ENCODE measurements at regions not wholly inside any gene's neighbourhood (a gene's known extent, or its start where the extent isn't known, plus 50 kb on each side); places are given as distances from the start of the nearest gene placed in this dataset.

GRCh38 chr7:1368682-1369571, 90.3 kb downstream of the MICALL2 start:
- Histone ChIP-seq H3K4me1 (ENCODE audit: control insufficient read depth, insufficient read depth, low read length) (peaks cover 2% of the 10 kb centered on the region), H3K27ac (ENCODE audit: low read length) (no peak overlapping the region), H3K36me3 (ENCODE audit: control insufficient read depth, insufficient read depth, low read length) (no peaks in the 10 kb centered on the region), H3K4me3 (ENCODE audit: low read length) (peak overlapping the region; percentile 36; the same call in 1 of the 2 replicates), H3K27me3 (ENCODE audit: control insufficient read depth, insufficient read depth, low read length) (no peaks in the 10 kb centered on the region), H3K9me3 (ENCODE audit: control insufficient read depth, insufficient read depth, low read length) (no peaks in the 10 kb centered on the region)
- no CpG with 5 or more reads among the region's 74 CpGs for WGBS (ENCODE audit: insufficient coverage, insufficient read length)
- DNase-seq (ENCODE audit: low read depth, low spot score), result peak; percentile 33

- H3K4me3 ChIP-seq (ENCODE audit: low read length), result no peak overlapping the region
- peaks cover 2% of the 10 kb centered on the region for H3K4me1 ChIP-seq (ENCODE audit: control insufficient read depth, insufficient read depth, low read length)
- H3K27ac ChIP-seq (ENCODE audit: low read length), result no peak overlapping the region
- no peaks in the 10 kb centered on the region for H3K36me3 ChIP-seq (ENCODE audit: control insufficient read depth, insufficient read depth, low read length)
- no peaks in the 10 kb centered on the region for H3K9me3 ChIP-seq (ENCODE audit: control insufficient read depth, insufficient read depth, low read length)
- no CpG with 5 or more reads among the region's 14 CpGs for WGBS (ENCODE audit: insufficient coverage, insufficient read length)
- no peak for DNase-seq (ENCODE audit: low read depth, low spot score)
- H3K27me3 ChIP-seq (ENCODE audit: control insufficient read depth, insufficient read depth, low read length), result no peaks in the 10 kb centered on the region
Observed at GRCh38 chr7:1369916-1370657, 89.2 kb downstream of the MICALL2 start.

GRCh38 chr7:1370738-1371137, 88.5 kb downstream of the MICALL2 start:
- no peak for DNase-seq (ENCODE audit: low read depth, low spot score)
- H3K9me3 ChIP-seq (ENCODE audit: control insufficient read depth, insufficient read depth, low read length), result no peaks in the 10 kb centered on the region
- H3K36me3 ChIP-seq (ENCODE audit: control insufficient read depth, insufficient read depth, low read length), result no peaks in the 10 kb centered on the region
- H3K27me3 ChIP-seq (ENCODE audit: control insufficient read depth, insufficient read depth, low read length), result no peaks in the 10 kb centered on the region
- H3K4me3 ChIP-seq (ENCODE audit: low read length), result no peak overlapping the region
- H3K4me1 ChIP-seq (ENCODE audit: control insufficient read depth, insufficient read depth, low read length), result peaks cover 2% of the 10 kb centered on the region
- H3K27ac ChIP-seq (ENCODE audit: low read length), result no peak overlapping the region
- 100% methylated on average over 2 of the region's 9 CpGs for WGBS (ENCODE audit: insufficient coverage, insufficient read length)

GRCh38 chr7:1372063-1372462, 87.2 kb downstream of the MICALL2 start:
- H3K27ac ChIP-seq (ENCODE audit: low read length), result no peak overlapping the region
- no peaks in the 10 kb centered on the region for H3K36me3 ChIP-seq (ENCODE audit: control insufficient read depth, insufficient read depth, low read length)
- WGBS (ENCODE audit: insufficient coverage, insufficient read length), result no CpG with 5 or more reads among the region's 6 CpGs
- H3K9me3 ChIP-seq (ENCODE audit: control insufficient read depth, insufficient read depth, low read length), result no peaks in the 10 kb centered on the region
- no peaks in the 10 kb centered on the region for H3K27me3 ChIP-seq (ENCODE audit: control insufficient read depth, insufficient read depth, low read length)
- H3K4me1 ChIP-seq (ENCODE audit: control insufficient read depth, insufficient read depth, low read length), result peaks cover 2% of the 10 kb centered on the region
- DNase-seq (ENCODE audit: low read depth, low spot score), result no peak
- no peak overlapping the region for H3K4me3 ChIP-seq (ENCODE audit: low read length)

GRCh38 chr7:1372671-1373379, 86.4 kb downstream of the MICALL2 start:
- H3K4me3 ChIP-seq (ENCODE audit: low read length), result no peak overlapping the region
- no peak overlapping the region for H3K27ac ChIP-seq (ENCODE audit: low read length)
- H3K36me3 ChIP-seq (ENCODE audit: control insufficient read depth, insufficient read depth, low read length), result no peaks in the 10 kb centered on the region
- no peak for DNase-seq (ENCODE audit: low read depth, low spot score)
- peaks cover 2% of the 10 kb centered on the region for H3K4me1 ChIP-seq (ENCODE audit: control insufficient read depth, insufficient read depth, low read length)
- H3K9me3 ChIP-seq (ENCODE audit: control insufficient read depth, insufficient read depth, low read length), result no peaks in the 10 kb centered on the region
- WGBS (ENCODE audit: insufficient coverage, insufficient read length), result no CpG with 5 or more reads among the region's 23 CpGs
- H3K27me3 ChIP-seq (ENCODE audit: control insufficient read depth, insufficient read depth, low read length), result no peaks in the 10 kb centered on the region

DNA sequence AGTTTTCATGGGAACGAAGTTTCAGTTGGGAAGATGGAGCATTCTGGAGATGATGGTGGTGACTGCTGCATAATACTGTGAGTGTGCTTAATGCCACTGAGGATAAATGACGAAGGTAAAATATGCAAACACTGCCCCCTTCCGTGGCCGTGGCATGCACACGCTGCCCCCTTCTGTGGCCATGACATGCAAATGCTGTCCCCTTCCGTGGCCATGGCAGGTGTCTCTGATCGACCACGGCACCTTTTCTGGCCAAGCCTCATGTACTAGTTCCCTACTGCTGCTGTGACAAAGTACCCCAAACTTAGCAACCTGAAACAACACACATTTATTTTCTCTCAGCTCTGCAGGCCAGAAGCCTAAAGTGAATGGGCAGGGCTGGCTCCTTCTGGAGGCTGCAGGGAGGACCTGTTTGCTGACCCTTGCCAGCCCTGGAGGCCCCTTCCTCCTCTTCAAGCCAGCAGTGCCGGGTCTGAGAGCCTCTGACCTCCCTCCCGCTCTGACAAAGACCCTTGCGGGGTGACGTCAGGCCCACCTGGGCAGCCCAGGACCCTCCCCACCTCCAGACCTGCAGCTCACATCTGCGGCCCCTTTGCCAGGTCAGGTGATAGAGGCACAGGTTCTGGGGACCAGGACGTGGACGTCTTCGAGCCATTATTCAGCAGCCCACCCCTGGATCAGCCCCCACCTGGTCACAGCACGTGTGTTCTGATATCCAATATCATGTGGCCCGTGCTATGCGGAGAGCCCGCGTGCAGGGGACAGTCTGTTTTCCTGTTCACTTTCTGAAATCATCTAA, 82.0 kb downstream of the MICALL2 start:
- H3K4me3 ChIP-seq (ENCODE audit: low read length), result no peak overlapping the region
- H3K4me1 ChIP-seq (ENCODE audit: control insufficient read depth, insufficient read depth, low read length), result no peaks in the 10 kb centered on the region
- no peaks in the 10 kb centered on the region for H3K9me3 ChIP-seq (ENCODE audit: control insufficient read depth, insufficient read depth, low read length)
- DNase-seq (ENCODE audit: low read depth, low spot score), result no peak
- H3K27ac ChIP-seq (ENCODE audit: low read length), result no peak overlapping the region
- WGBS (ENCODE audit: insufficient coverage, insufficient read length), result no CpG with 5 or more reads among the region's 21 CpGs
- no peaks in the 10 kb centered on the region for H3K27me3 ChIP-seq (ENCODE audit: control insufficient read depth, insufficient read depth, low read length)
- no peaks in the 10 kb centered on the region for H3K36me3 ChIP-seq (ENCODE audit: control insufficient read depth, insufficient read depth, low read length)

GRCh38 chr7:1378610-1379601, 80.4 kb downstream of the MICALL2 start:
- WGBS (ENCODE audit: insufficient coverage, insufficient read length), result 100% methylated on average over 3 of the region's 3 CpGs
- no peak for DNase-seq (ENCODE audit: low read depth, low spot score)

GRCh38 chr7:1380231-1380815, 78.9 kb downstream of the MICALL2 start:
- H3K4me3 ChIP-seq (ENCODE audit: low read length), result no peak overlapping the region
- H3K9me3 ChIP-seq (ENCODE audit: control insufficient read depth, insufficient read depth, low read length), result no peaks in the 10 kb centered on the region
- no peak overlapping the region for H3K27ac ChIP-seq (ENCODE audit: low read length)
- no peak for DNase-seq (ENCODE audit: low read depth, low spot score)
- H3K27me3 ChIP-seq (ENCODE audit: control insufficient read depth, insufficient read depth, low read length), result no peaks in the 10 kb centered on the region
- H3K36me3 ChIP-seq (ENCODE audit: control insufficient read depth, insufficient read depth, low read length), result no peaks in the 10 kb centered on the region
- no peaks in the 10 kb centered on the region for H3K4me1 ChIP-seq (ENCODE audit: control insufficient read depth, insufficient read depth, low read length)
- WGBS (ENCODE audit: insufficient coverage, insufficient read length), result no CpG with 5 or more reads among the region's 15 CpGs

More at GRCh38 chr7:1378610-1379601, 80.4 kb downstream of the MICALL2 start:
- no peaks in the 10 kb centered on the region for H3K9me3 ChIP-seq (ENCODE audit: control insufficient read depth, insufficient read depth, low read length)
- H3K4me1 ChIP-seq (ENCODE audit: control insufficient read depth, insufficient read depth, low read length), result no peaks in the 10 kb centered on the region
- no peak overlapping the region for H3K4me3 ChIP-seq (ENCODE audit: low read length)
- H3K27ac ChIP-seq (ENCODE audit: low read length), result no peak overlapping the region
- H3K36me3 ChIP-seq (ENCODE audit: control insufficient read depth, insufficient read depth, low read length), result no peaks in the 10 kb centered on the region
- H3K27me3 ChIP-seq (ENCODE audit: control insufficient read depth, insufficient read depth, low read length), result no peaks in the 10 kb centered on the region

Data from iPS DF 6.9 (cell line).